Middle frontal gyrus (tissue), 1 donor: ENCODE measurements at regions not wholly inside any gene's neighbourhood (a gene's known extent, or its start where the extent isn't known, plus 50 kb on each side); places are given as distances from the start of the nearest gene placed in this dataset.

Experiments used
- DNase-seq: peaks from one replicate; pipeline ENCODE4 v3.0.0-alpha.2; 2015; ENCODE audit warnings: low spot score; ENCODE audit errors: extremely low spot score

DNA sequence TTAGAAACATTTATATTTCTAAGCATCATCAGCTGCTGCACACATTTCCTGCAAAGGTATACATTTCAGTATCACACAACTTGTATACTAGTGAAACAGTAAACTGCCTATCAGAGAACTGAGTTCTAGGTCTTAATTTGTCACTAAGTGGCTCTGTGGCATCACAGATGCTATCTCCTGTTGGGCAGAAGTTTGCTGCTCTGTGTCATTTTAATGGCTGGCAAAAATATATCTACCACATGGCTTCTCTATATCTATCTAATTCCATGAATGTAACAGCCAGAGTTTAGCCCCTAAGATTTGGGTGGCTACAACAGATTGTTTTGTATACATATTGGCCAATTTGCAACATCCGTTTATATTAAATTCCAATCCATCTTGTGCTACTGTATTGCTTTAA lies 1231.9 kb upstream of the C9orf72 start:
- no peak for DNase-seq

DNA sequence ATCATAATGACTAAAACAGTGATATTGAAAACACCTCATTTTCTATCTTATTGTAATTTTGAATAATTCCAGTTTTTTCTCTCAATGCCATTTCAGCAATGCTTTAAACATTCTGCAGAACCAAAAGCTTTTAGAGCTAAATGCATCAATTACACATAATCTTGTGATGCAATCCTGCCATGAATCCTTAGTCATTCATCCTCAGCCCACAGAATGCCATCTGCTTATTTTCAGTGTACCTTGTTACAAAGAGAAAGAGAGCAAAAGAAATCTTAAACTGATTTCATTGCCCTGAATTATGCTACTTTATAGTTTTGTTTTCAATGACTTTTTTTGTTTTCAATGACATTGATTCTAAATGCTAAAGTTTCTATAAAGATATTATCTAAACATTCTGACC lies 1234.8 kb upstream of the C9orf72 start:
- peak; percentile 34 for DNase-seq

DNA sequence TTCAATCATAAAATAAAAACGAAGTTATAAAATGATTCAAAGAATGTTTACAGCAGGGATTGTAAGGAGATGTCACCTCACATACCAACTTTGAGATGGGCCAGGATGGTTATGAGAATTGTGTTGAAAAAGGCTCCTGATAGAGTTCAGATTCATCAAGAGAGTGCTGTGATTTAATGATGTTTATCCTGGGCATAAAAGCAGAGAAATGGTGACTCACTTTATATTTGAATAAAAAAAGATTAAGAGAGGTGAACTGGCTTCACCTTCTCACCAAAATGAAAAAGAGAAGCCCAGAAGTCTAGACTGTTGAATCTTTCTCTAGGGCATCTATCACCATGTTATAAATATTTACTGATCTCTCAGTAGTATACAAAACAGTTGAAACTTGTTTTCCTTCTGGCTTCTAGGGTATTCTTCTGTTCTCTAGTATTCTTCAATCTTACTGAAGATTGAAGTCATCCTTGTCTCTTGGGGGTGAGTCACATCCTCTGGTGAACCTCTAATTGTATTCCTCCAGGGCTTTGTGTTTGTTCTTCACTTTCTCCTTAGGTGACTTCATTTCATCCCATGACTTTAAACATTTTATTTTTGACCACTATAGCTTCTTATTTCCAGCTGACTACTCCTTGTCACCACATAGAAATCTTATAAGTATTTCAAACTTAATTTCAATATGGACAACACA lies 1237.3 kb upstream of the C9orf72 start:
- no peak for DNase-seq

GRCh38 chr9:28820741-28821140 lies 1247.5 kb upstream of the C9orf72 start:
- DNase-seq = no peak

GRCh38 chr9:28821240-28821639 lies 1248.0 kb upstream of the C9orf72 start:
- DNase-seq = no peak

DNA sequence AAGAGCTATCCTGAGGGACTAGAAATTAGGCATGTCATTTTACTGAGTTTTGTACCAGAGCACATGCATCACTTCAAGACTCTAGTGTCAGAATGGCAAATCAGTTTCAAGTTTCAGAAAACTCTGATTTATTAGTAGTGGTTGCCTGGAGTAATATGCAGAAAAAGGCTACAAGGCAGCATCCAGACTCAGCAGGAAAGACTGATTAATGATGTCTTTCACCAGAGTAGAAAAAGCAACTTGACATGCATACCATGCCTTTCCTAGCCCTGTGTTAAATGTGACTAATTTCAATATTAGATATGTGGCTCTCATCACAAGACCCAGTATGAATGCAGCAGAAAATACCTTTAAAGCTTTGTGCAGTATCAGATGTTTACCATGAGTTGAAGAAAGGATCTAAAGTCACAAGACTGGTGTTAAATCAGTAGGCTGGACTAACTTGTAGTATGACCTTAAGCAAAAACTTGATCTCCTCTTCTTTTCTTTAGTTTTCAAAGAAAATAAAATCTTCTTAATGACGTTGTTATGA lies 1251.2 kb upstream of the C9orf72 start:
- DNase-seq = no peak

- no peak for DNase-seq
Measured at GRCh38 chr9:28832168-28832770, 1259.0 kb upstream of the C9orf72 start.

DNA sequence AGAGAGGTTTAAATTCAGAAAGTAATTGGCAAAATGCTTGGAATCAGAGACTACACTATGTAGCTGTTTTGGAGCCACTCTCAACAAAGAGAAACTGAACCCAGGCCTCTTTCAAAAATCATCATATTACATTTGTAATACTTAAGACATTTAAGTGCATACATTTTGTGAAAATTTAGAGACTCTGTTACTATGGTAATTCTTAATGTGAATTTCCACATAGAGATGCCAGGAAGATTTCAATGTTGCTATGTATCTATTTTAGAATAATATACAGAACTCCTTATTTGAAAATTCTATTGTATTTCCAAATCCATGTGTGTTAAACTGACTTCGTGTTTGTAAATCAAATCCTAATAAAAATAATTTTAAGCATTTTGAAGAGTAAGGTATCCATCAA lies 1260.9 kb upstream of the C9orf72 start:
- DNase-seq = no peak

DNA sequence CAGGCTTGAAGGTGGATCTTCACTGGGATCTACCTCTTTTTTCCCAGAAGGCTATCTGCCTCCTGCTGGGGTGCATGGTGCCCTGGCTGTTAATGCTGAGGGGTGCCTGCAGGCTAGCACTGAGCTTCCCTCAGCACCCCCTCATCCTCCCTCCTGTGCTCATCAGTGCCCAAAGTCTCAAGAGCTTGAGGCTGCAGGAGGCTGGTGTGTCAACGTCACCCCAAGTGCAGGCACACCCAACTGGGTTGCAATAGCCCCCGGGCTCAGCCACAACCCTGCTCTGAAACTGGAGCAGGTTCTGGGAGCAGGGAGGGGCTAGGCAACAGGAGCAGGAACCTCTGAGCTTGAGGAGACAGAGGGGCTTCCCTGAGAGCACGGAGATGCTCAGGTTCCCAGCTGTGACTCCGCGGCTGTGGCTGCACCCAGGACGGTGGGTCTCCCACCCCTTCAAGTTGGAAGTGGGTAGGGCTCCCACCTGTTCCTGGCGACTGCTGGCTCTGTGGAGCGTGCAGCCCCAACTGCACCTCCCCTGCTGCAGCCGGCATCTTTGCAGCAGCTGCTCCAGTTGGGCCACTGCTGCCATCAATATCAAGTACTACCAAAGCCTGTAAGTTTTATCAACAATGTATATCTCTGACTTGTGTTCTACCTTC lies 1266.6 kb upstream of the C9orf72 start:
- no peak for DNase-seq

- DNase-seq = no peak
Measured at GRCh38 chr9:28841775-28842174, 1268.5 kb upstream of the C9orf72 start.

DNA sequence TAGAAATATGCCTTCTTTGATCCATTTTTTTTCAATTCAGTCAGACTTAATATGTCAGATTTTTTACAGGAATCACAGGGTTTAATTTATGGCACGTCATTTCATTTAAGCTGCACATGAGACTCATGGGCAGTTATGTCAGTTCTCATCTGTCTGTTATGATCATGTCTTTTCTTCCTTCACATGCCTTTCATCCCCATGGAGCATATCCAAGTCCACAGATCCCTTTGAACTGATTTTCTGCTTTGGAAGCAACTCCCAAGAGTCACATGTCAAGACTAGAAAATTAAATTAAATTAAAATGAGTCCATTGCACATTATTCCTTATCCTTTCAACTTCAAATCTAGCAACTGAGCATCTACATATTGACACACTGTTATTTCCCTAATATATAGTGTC lies 1274.0 kb upstream of the C9orf72 start:
- DNase-seq = no peak

GRCh38 chr9:28848671-28849070 lies 1275.4 kb upstream of the C9orf72 start:
- no peak for DNase-seq

GRCh38 chr9:28853477-28853876 lies 1280.2 kb upstream of the C9orf72 start:
- no peak for DNase-seq

- no peak for DNase-seq
Measured at GRCh38 chr9:28866951-28867350, 1293.7 kb upstream of the C9orf72 start.

GRCh38 chr9:28868228-28868990 lies 1295.1 kb upstream of the C9orf72 start:
- no peak for DNase-seq

GRCh38 chr9:28882529-28882928 lies 1309.2 kb upstream of the C9orf72 start:
- no peak for DNase-seq

DNA sequence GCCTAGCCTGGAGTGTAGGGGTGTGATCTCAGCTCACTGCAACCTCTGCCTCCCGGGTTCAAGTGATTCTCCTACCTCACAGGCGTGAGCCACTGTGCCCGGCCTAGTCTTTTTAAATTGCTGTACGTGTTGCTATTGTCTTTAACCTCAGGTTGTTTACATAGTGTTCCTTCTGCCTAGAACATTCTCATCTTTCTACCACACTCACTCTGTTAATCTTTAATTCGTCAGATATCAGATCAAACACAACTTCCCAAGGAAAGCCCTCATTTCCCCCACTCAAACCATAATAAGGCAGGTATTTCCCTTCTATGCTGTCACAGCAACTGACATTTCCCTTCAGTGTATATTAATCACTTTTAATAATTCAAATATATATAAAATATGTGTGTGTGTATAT lies 1310.0 kb upstream of the C9orf72 start:
- DNase-seq = no peak

DNA sequence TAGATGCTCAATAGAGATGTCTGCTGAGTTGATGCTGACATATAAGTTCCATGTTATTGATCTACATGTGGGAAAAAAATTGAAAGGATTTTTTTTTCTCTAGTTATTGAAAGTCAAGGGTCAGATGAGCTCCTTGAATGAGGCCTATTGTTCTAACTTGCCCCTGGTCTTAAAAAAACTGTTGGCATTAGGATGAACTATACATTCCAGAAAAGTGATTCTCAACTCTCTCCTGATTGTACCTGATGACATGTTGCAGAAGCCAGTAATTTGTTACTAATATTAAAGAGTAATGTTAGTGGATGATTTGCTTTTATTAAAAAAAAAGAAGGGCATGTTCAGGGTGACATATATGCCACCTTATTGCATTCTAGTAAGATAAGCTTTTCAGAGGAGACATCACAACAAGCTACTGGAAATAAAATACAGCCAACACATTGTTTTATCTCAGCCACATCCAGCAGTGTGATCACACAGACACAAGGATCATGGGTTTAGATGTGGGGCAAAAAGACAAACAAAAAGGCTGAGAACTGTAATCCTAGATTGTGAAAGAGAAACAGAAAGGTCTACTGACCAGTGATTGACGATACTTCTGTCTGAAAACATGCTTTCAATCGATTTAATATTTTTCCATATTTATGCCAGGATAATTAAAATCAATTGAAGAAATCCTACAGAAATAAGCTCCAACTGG lies 1314.1 kb upstream of the C9orf72 start:
- no peak for DNase-seq

GRCh38 chr9:28888806-28889205 lies 1315.5 kb upstream of the C9orf72 start:
- DNase-seq = no peak

DNA sequence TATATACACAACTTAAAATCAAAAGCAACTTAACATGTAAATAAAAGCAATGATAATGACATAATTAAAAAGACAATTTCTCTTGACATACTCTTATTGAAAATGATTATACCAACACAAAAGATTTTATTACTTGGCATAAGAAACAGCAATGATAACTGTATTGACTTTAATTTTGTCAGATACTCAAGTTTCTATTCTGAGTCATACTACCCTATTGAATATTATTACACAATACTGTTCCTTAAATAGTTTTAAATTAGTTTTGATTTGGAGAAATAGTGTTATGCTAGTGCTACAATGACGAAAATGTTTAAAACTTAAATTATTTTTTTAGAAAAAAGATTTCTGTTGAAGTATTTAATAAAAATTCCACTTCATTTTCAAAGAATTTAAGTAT lies 1319.3 kb upstream of the C9orf72 start:
- DNase-seq = no peak

GRCh38 chr9:28899267-28899666 lies 1326.0 kb upstream of the C9orf72 start:
- no peak for DNase-seq
